Activated naive CD4-positive, alpha-beta T cell treated with anti-CD3 and anti-CD28 coated beads for 36 hours (primary cell): ENCODE measurements at regions not wholly inside any gene's neighbourhood (a gene's known extent, or its start where the extent isn't known, plus 50 kb on each side); places are given as distances from the start of the nearest gene placed in this dataset.
"Not testable (repeated sequence)": the region's sequence is repeated elsewhere in the genome, so short reads cannot be mapped to it uniquely, and the experiment has no call there.

Experiments used
- CTCF ChIA-PET: fragments of 350-600 bp; sonication (Branson Sonifier 250); formaldehyde crosslinking; loops from one replicate; lab custom pipeline; 2021; ENCODE audit warnings: antibody characterized with exemption; lab: Charles Lee
- DNase-seq: peaks from one replicate; pipeline ENCODE4 v3.0.0-alpha.2; 2020
- H3K27ac Mint-ChIP-seq: one replicate; pipeline ENCODE4 v1.8.0; 2021; ENCODE audit warnings: mild to moderate bottlenecking, mixed read lengths
- H3K27me3 Mint-ChIP-seq: one replicate; pipeline ENCODE4 v1.8.0; 2021; ENCODE audit warnings: low read depth, mixed read lengths
- H3K36me3 Mint-ChIP-seq: one replicate; pipeline ENCODE4 v1.8.0; 2021; ENCODE audit warnings: low read depth, mixed read lengths
- H3K4me1 Mint-ChIP-seq: one replicate; pipeline ENCODE4 v1.8.0; 2021; ENCODE audit warnings: low read depth, mixed read lengths
- H3K4me3 Mint-ChIP-seq: one replicate; pipeline ENCODE4 v1.8.0; 2021; ENCODE audit warnings: mild to moderate bottlenecking, moderate library complexity, mixed read lengths
- H3K9me3 Mint-ChIP-seq: one replicate; pipeline ENCODE4 v1.8.0; 2021; ENCODE audit warnings: mixed read lengths
- intact Hi-C: fragments of 100-400 bp; cut with micrococcal nuclease; formaldehyde crosslinking; loops from one replicate; pipeline ENCODE4 v1.15.1; 2023

DNA sequence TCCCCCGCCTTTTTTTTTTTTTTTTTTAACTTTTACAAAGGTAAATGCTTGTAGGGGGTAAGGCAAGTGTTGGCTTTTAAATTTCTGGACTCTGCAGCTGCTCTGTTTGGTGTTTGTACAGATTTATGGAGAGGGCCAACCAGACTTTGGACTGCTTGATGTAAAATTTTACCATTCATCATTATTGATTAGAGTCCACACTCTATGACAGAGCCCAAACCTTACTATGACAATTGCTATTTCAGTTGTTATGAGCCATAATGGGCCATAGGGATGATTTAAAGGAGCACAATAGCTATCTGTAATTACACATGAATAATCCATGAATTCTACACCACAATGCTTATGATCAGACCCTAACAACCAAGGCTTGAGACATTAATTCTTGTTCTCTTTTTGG, 867.2 kb downstream of the NR2F1-AS1 start:
- Mint-ChIP-seq H3K4me1 (no peaks in the 10 kb centered on the region), H3K9me3 (peaks cover 1% of the 10 kb centered on the region), H3K4me3 (no peak overlapping the region), H3K36me3 (no peaks in the 10 kb centered on the region), H3K27me3 (no peaks in the 10 kb centered on the region), H3K27ac (no peak overlapping the region)
- CTCF ChIA-PET, result no interaction called here
- no peak for DNase-seq
- intact Hi-C loops, result no loop called here

DNA sequence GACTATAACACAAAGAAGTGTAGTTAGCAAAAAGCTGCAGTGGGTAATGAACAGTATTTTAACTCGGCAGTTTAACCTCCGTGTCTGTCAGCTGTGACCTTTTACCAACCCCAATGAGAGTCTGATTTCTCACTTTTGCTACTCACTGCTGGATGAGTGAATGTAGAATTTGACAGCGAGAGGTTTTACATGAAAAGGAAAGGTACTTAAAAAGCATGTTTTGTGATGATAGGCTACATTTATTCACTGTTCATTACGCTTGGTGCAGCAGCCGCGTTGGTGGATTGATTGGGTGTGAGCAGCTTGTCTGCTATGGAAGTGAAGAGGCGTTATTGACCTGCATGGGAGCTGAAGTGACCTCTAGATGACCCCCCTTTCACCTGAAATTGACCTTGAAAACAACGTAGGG, 867.7 kb downstream of the NR2F1-AS1 start:
- no peak overlapping the region for H3K4me3 Mint-ChIP-seq
- H3K27ac Mint-ChIP-seq, result no peak overlapping the region
- no peaks in the 10 kb centered on the region for H3K4me1 Mint-ChIP-seq
- H3K36me3 Mint-ChIP-seq, result no peaks in the 10 kb centered on the region
- no peak for DNase-seq
- peaks cover 1% of the 10 kb centered on the region for H3K9me3 Mint-ChIP-seq
- H3K27me3 Mint-ChIP-seq, result no peaks in the 10 kb centered on the region
- intact Hi-C loops, result no loop called here
- CTCF ChIA-PET, result no interaction called here

DNA sequence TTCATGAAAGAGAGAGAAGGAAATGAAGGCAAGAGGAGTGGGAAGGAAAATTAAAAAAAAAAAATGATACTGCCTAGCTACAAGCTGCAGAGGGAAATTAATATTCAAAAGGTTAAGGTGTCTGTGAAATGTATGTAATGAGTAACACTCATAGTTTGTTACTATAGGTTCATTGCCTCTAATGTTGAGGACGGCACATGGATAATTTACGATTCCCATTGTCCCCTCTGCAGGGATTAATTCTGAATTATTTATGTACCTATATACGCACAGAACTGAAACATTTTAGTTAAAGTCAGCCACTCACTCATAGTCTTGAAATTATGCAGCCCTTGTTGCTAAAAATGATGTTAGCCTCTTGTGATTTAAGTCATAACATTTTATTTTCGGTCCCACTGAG, 869.1 kb downstream of the NR2F1-AS1 start:
- H3K9me3 Mint-ChIP-seq, result peaks cover 1% of the 10 kb centered on the region
- intact Hi-C loops, result no loop called here
- H3K4me1 Mint-ChIP-seq, result no peaks in the 10 kb centered on the region
- DNase-seq, result no peak
- no peaks in the 10 kb centered on the region for H3K36me3 Mint-ChIP-seq
- no peak overlapping the region for H3K4me3 Mint-ChIP-seq
- H3K27me3 Mint-ChIP-seq, result no peaks in the 10 kb centered on the region
- H3K27ac Mint-ChIP-seq, result no peak overlapping the region
- CTCF ChIA-PET, result no interaction called here

- intact Hi-C loops, result no loop called here
- CTCF ChIA-PET, result no interaction called here
- Mint-ChIP-seq H3K9me3 (no peaks in the 10 kb centered on the region), H3K36me3 (no peaks in the 10 kb centered on the region), H3K27ac (no peak overlapping the region), H3K27me3 (no peaks in the 10 kb centered on the region), H3K4me3 (no peak overlapping the region), H3K4me1 (no peaks in the 10 kb centered on the region)
- DNase-seq, result no peak
These were observed 876.4 kb downstream of the NR2F1-AS1 start for GRCh38 chr5:92704590-92704989.

DNA sequence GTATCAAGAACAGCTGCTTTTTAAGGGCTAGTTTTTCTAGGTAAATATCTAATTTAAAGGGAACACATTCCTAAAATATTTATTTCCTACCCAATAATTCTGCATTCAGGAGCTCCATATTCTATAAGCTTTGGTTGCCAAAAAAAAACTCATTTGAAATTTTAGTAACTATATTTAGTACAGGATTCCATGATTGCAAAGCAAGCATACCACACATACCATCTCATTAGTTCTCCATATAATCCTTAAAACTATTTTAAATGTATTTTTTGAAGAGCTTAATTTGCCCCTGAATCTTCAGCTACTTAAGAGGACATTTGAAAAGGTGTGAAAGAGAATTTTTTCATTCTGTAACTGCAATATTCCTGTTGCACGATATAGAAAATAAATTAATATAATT, 877.0 kb downstream of the NR2F1-AS1 start:
- Mint-ChIP-seq H3K4me3 (no peak overlapping the region), H3K9me3 (no peaks in the 10 kb centered on the region), H3K36me3 (no peaks in the 10 kb centered on the region), H3K27ac (no peak overlapping the region), H3K27me3 (no peaks in the 10 kb centered on the region), H3K4me1 (no peaks in the 10 kb centered on the region)
- CTCF ChIA-PET, result no interaction called here
- intact Hi-C loops, result no loop called here
- DNase-seq, result no peak

DNA sequence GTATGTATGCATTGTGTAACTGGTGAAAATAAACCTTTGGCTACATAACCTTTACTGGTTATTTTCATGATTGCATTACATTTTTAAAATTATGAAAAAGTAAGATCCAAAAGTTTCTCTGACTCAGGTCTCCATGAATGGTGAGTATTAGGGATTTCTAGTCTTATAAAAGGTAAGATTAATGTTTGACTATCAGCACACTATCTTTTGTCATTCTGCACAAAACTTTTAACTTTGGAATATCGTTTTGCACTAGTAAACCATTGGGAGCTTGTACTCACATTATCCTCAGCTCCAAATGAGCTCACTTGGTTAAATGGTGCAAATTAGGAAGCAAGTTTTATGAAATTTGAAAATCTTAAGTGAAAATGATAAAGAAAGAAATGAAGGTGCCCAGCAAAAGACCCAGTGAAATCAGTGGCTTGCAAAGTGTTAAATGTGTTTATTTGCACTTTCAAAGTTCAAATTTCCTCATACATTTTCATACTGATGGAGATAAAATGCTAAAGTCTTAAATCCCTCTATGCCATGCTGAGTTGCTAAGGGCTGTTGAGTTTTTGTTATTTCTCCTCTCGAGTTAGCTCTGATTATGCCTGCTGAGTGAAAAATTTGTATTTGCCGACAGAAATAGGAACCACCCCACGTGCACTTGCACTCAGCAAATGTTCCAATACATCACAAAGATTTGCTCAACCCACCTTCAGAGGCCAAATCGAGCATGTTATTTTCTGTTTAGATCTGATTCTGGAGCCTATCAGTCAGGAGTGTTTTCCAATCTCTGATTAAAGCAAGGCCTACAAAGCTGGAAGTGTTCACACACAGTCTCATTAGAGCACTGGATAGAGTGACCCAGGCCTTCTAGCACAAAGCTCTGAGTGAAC, 885.7 kb downstream of the NR2F1-AS1 start:
- no peak overlapping the region for H3K27ac Mint-ChIP-seq
- H3K4me3 Mint-ChIP-seq, result no peak overlapping the region
- no peaks in the 10 kb centered on the region for H3K36me3 Mint-ChIP-seq
- CTCF ChIA-PET, result no interaction called here
- H3K9me3 Mint-ChIP-seq, result no peaks in the 10 kb centered on the region
- intact Hi-C loops, result no loop called here
- H3K27me3 Mint-ChIP-seq, result no peaks in the 10 kb centered on the region
- no peaks in the 10 kb centered on the region for H3K4me1 Mint-ChIP-seq
- DNase-seq, result no peak

GRCh38 chr5:92694067-92694466, 887.0 kb downstream of the NR2F1-AS1 start:
- Mint-ChIP-seq H3K4me1 (no peaks in the 10 kb centered on the region), H3K36me3 (no peaks in the 10 kb centered on the region), H3K27ac (no peak overlapping the region), H3K4me3 (no peak overlapping the region), H3K27me3 (no peaks in the 10 kb centered on the region), H3K9me3 (no peaks in the 10 kb centered on the region)
- intact Hi-C loops, result no loop called here
- no peak for DNase-seq
- CTCF ChIA-PET, result no interaction called here

DNA sequence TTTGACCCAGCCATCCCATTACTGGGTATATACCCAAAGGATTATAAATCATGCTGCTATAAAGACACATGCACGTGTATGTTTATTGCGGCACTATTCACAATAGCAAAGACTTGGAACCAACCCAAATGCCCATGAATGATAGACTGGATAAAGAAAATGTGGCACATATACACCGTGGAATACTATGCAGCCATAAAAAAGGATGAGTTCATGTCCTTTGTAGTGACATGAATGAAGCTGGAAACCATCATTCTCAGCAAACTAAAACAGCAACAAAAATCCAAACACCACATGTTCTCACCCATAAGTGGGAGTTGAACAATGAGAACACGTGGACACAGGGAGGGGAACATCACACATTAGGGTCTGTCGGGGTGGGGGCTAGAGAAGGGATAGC, 889.1 kb downstream of the NR2F1-AS1 start:
- H3K4me3 Mint-ChIP-seq, intact Hi-C loops, H3K36me3 Mint-ChIP-seq, H3K27me3 Mint-ChIP-seq, DNase-seq, H3K27ac Mint-ChIP-seq, CTCF ChIA-PET, H3K4me1 Mint-ChIP-seq, H3K9me3 Mint-ChIP-seq: not testable (repeated sequence)

DNA sequence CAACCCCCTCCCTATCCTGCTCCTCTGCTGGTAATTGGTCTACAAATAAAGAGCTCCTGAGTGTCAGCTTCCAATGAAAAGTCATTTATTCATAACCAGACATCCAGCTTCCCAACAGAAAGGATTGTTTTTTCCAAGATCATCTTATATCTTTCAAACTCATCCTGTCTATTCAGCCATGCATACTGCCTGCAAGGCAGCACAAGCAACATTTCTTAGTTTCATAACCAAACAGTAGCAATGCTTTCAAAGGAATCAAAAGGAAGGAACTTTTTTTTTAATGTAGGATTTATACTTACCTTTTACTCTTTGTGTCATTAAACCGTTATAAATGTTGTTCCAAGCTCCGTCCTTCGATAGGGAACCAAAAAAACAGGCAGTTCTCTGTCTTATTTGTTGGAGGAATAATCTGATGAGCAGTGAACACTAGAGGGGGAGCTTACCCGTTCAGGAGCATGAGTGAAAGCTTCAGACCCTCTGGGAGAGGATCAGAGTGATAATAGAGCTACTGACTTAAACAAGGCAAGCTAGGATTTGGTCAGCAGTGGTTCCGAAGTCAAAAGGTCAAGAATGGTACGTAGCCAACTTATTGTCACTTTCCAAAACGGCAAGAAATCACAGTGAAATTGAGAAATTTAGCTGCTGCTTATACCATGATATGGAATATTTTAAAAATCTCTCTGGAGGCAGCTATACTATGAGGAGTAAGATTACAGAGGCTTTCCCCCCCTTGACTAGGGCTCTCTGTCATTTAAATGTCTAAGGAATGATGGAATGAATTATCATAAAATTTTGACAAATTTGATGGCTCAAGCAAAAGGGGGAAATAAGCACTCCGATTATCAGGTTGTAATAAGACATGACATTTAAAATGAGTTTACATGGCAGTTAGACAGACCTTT, 892.9 kb downstream of the NR2F1-AS1 start:
- H3K27ac Mint-ChIP-seq, result no peak overlapping the region
- CTCF ChIA-PET, result interaction anchor here (0.6 kb wide), 1 partner anchor 40 kb away, joined by 3 read pairs; no protein-coding TSS in a partner anchor

DNA sequence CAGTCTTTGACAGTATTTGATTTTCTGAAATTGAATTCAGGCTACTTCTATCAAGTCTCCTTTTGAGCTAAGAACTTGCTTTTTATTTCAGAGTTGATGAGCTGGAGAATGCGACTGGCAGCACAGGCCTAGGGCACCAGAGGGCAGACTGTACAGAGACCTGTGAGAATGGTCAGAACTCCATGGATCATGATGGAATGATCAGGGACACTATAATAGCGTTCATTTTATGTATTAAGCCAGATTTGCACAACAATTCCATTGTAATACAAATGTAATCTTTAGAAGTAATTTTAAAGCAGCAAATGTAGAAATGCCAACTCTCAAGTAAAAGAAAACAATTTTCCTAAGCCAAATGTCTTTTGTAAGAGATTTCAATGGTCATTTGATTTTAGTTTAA, 902.4 kb downstream of the NR2F1-AS1 start:
- CTCF ChIA-PET, result no interaction called here
- intact Hi-C loops, result no loop called here

More for the DNA sequence above, 892.9 kb downstream of the NR2F1-AS1 start:
- H3K4me3 Mint-ChIP-seq, result no peak overlapping the region
- intact Hi-C loops, result no loop called here
- peaks cover 7% of the 10 kb centered on the region for H3K9me3 Mint-ChIP-seq
- H3K36me3 Mint-ChIP-seq, result no peaks in the 10 kb centered on the region
- no peaks in the 10 kb centered on the region for H3K27me3 Mint-ChIP-seq
- no peak for DNase-seq
- no peaks in the 10 kb centered on the region for H3K4me1 Mint-ChIP-seq

GRCh38 chr5:92676215-92677165, 904.5 kb downstream of the NR2F1-AS1 start:
- Mint-ChIP-seq H3K27ac (no peak overlapping the region), H3K27me3 (no peaks in the 10 kb centered on the region), H3K9me3 (peaks cover 2% of the 10 kb centered on the region), H3K4me1 (no peaks in the 10 kb centered on the region), H3K36me3 (no peaks in the 10 kb centered on the region), H3K4me3 (no peak overlapping the region)
- no peak for DNase-seq
- intact Hi-C loops, result no loop called here
- CTCF ChIA-PET, result no interaction called here

More for the DNA sequence above, 902.4 kb downstream of the NR2F1-AS1 start:
- no peaks in the 10 kb centered on the region for H3K4me1 Mint-ChIP-seq
- H3K27me3 Mint-ChIP-seq, result no peaks in the 10 kb centered on the region
- H3K36me3 Mint-ChIP-seq, result no peaks in the 10 kb centered on the region
- peaks cover 2% of the 10 kb centered on the region for H3K9me3 Mint-ChIP-seq
- no peak overlapping the region for H3K27ac Mint-ChIP-seq
- DNase-seq, result no peak
- H3K4me3 Mint-ChIP-seq, result no peak overlapping the region

DNA sequence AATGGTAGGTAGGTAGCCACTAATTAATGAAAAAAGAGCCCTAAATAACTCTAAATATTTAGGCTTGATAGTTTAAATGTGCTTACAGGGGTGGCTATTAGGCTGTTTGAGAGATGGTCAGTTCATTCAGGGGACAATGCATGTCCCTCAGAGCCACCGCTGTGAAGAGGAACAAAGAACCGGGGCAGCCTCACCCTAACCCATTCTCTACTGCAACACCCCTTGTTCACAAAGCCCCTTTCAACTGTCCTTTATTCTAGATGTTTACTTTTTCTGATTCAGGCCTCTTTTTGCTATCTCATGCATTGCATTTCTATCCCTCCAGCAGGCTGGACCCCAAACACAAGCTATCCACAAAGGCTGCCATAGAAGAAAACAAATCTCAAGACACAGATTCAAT, 906.7 kb downstream of the NR2F1-AS1 start:
- no peak for DNase-seq

More for the DNA sequence above, 906.7 kb downstream of the NR2F1-AS1 start:
- CTCF ChIA-PET, result interaction anchor here (0.7 kb wide), 1 partner anchor 44 kb away, joined by 3 read pairs; no protein-coding TSS in a partner anchor
- intact Hi-C loops, result no loop called here
- Mint-ChIP-seq H3K27me3 (no peaks in the 10 kb centered on the region), H3K9me3 (peaks cover 2% of the 10 kb centered on the region), H3K4me3 (no peak overlapping the region), H3K27ac (no peak overlapping the region), H3K4me1 (no peaks in the 10 kb centered on the region), H3K36me3 (no peaks in the 10 kb centered on the region)
